CD14-positive monocyte (primary cell): ENCODE measurements at regions not wholly inside any gene's neighbourhood (a gene's known extent, or its start where the extent isn't known, plus 50 kb on each side); places are given as distances from the start of the nearest gene placed in this dataset.

Source experiments
- DNase-seq, 3 donors: peaks; one replicate each; pipeline ENCODE4 v3.0.0-alpha.2; 2011 to 2022
- H2AFZ ChIP-seq: 2 replicates; pipeline ENCODE4 v1.6.0; 2012; ENCODE audit warnings: mild to moderate bottlenecking, low read depth, low read length, inconsistent platforms; ENCODE audit not compliant: insufficient read depth, poor library complexity, severe bottlenecking
- H3K27ac ChIP-seq, 2 donors: 1 replicate in 1 of 2; 2 replicates in 1 of 2; pipeline ENCODE4 v1.5.1; 2012 to 2013; ENCODE audit warnings: low read length in 2 of 2, control low read depth in 1 of 2, inconsistent platforms in 1 of 2, low read depth in 1 of 2, mild to moderate bottlenecking in 1 of 2
- H3K27me3 ChIP-seq, 2 donors: one replicate each; pipeline versions ENCODE4 v1.6.0 to v1.6.1; 2011 to 2013; ENCODE audit warnings: low read length in 2 of 2; ENCODE audit not compliant: control insufficient read depth in 2 of 2, insufficient read depth in 2 of 2
- H3K36me3 ChIP-seq, 2 donors: replicated peaks in 1 of 2; 1 replicate in 1 of 2; 2 replicates in 1 of 2; pipeline versions ENCODE4 v1.5.1 to v1.6.1; 2012 to 2013; ENCODE audit warnings: low read length in 2 of 2, control low read depth in 1 of 2, inconsistent platforms in 1 of 2, mild to moderate bottlenecking in 1 of 2; ENCODE audit not compliant: insufficient read depth in 2 of 2, control insufficient read depth in 1 of 2
- H3K4me1 ChIP-seq, 2 donors: 1 replicate in 1 of 2; 2 replicates in 1 of 2; pipeline versions ENCODE4 v1.5.1 to v1.6.1; 2012 to 2013; ENCODE audit warnings: low read length in 2 of 2, control low read depth in 1 of 2, inconsistent platforms in 1 of 2, mild to moderate bottlenecking in 1 of 2, moderate library complexity in 1 of 2; ENCODE audit not compliant: insufficient read depth in 2 of 2, control insufficient read depth in 1 of 2
- H3K4me2 ChIP-seq: replicated peaks from 2 replicates; pipeline ENCODE3; 2012; ENCODE audit warnings: low read length, moderate library complexity, mild to moderate bottlenecking; ENCODE audit not compliant: poor library complexity, severe bottlenecking; ENCODE audit errors: extremely low read depth
- H3K4me3 ChIP-seq, 3 experiments: fragments of 200-600 bp in 1 of 3; sonication (generic) in 1 of 3; replicated peaks in 1 of 3; 1 replicate in 2 of 3; 2 replicates in 1 of 3; pipeline ENCODE4 v1.5.1; 2011 to 2013; ENCODE audit warnings: low read length in 3 of 3, mild to moderate bottlenecking in 3 of 3, control low read depth in 2 of 3, low read depth in 2 of 3, inconsistent platforms in 1 of 3, moderate library complexity in 1 of 3
- H3K79me2 ChIP-seq: 2 replicates; pipeline ENCODE4 v1.6.0; 2012; ENCODE audit warnings: mild to moderate bottlenecking, control low read depth, inconsistent platforms, low read length, moderate library complexity; ENCODE audit not compliant: insufficient read depth
- H3K9ac ChIP-seq: 2 replicates; pipeline ENCODE4 v1.6.0; 2017; ENCODE audit warnings: low read length, mild to moderate bottlenecking; ENCODE audit not compliant: insufficient read depth, poor library complexity, severe bottlenecking
- H3K9me3 ChIP-seq, 2 donors: replicated peaks in 1 of 2; 1 replicate in 1 of 2; 2 replicates in 1 of 2; pipeline versions ENCODE4 v1.5.1 to v1.6.1; 2012 to 2013; ENCODE audit warnings: low read length in 2 of 2, control low read depth in 1 of 2; ENCODE audit not compliant: control insufficient read depth in 1 of 2, insufficient read depth in 1 of 2
- H4K20me1 ChIP-seq: 2 replicates; pipeline ENCODE4 v1.6.0; 2012; ENCODE audit warnings: mild to moderate bottlenecking, low read length, control low read depth, moderate library complexity; ENCODE audit not compliant: insufficient read depth
- H3K27ac Mint-ChIP-seq, 7 donors: one replicate each; pipeline ENCODE4 v1.8.0; 2020; ENCODE audit warnings: mild to moderate bottlenecking in 7 of 7, mixed read lengths in 7 of 7, moderate library complexity in 6 of 7, inconsistent platforms in 2 of 7
- H3K27me3 Mint-ChIP-seq, 3 donors: one replicate each; pipeline ENCODE4 v1.8.0; 2021 to 2022; ENCODE audit warnings: low read depth in 3 of 3, mild to moderate bottlenecking in 3 of 3, mixed read lengths in 3 of 3, moderate library complexity in 3 of 3, inconsistent platforms in 1 of 3
- H3K36me3 Mint-ChIP-seq, 2 donors: one replicate each; pipeline ENCODE4 v1.8.0; 2020; ENCODE audit warnings: mixed read lengths in 2 of 2, inconsistent platforms in 1 of 2, mild to moderate bottlenecking in 1 of 2
- H3K4me1 Mint-ChIP-seq: one replicate; pipeline ENCODE4 v1.8.0; 2020; ENCODE audit warnings: mild to moderate bottlenecking, mixed read lengths
- H3K4me3 Mint-ChIP-seq, 2 donors: one replicate each; pipeline ENCODE4 v1.8.0; 2020; ENCODE audit warnings: mild to moderate bottlenecking in 2 of 2, mixed read lengths in 2 of 2, moderate library complexity in 1 of 2
- H3K9me3 Mint-ChIP-seq, 7 donors: one replicate each; pipeline ENCODE4 v1.8.0; 2020 to 2022; ENCODE audit warnings: mixed read lengths in 7 of 7, mild to moderate bottlenecking in 6 of 7, moderate library complexity in 6 of 7, inconsistent platforms in 2 of 7
- WGBS: methylation state at CpG from one replicate; pipeline ENCODE4 v1.1.5; 2013; ENCODE audit warnings: missing lambda C conversion rate; ENCODE audit not compliant: insufficient coverage; 5-methylcytosine and 5-hydroxymethylcytosine counted together
- intact Hi-C, 2 donors: fragments of 100-400 bp; cut with micrococcal nuclease; formaldehyde crosslinking; loops; one replicate each; pipeline versions ENCODE4 v1.15.0 to v1.15.1; 2023
- TF ChIP-seq, protein P1 (sequence below): fragments of 200-600 bp; IDR thresholded peaks from one replicate; pipeline ENCODE4 v1.8.0; 2022; ENCODE audit warnings: antibody characterized with exemption, mild to moderate bottlenecking

DNA sequence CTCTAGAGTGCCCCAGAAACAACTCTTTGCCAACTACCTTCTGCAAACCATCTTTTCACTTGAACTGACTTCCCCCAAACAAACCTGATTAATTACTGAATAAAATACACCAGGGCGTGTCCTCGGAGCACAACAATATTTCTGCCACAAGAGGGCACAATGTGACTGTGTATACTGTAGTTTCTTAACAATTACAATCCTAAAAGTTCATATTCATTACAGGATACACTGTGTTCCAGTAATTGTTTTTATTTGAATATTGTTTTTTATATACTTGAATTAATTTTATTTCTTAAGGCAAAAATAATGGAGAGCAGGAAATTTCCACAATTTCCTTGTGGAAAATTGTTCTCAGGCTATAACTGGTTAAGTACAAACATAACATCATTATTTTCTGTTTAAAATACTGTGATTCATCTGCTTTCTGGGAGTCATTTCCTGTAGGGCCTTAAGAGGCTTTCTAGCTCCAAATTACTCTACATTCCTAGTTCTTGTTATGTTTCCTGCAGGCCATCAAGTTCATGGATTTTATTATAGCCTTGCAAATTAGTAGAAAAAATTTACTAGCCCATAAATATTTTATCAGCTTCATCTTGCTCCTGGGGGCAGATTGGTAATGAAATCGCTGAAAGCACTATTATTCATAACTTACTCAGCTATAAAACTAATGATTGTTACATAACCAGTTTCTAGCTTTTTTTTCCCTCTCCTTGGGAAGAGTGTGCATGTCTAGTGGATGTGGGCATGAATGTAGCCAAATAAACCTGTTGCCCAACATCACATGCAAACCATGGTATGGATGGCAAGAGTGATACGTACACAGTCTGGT is 51.9 kb upstream of the SLC22A16 start:
- no peak overlapping the region for H3K27ac Mint-ChIP-seq
- H3K4me1 Mint-ChIP-seq: peaks cover 18% of the 10 kb centered on the region
- H3K36me3 Mint-ChIP-seq: peaks cover 0 to 3% of the 10 kb centered on the region in 2 donors
- H3K9me3 Mint-ChIP-seq: peaks cover 0 to 5% (median 0%) of the 10 kb centered on the region in 7 donors
- no peaks in the 10 kb centered on the region for H3K79me2 ChIP-seq
- H2AFZ ChIP-seq: no peak overlapping the region
- TF ChIP-seq, protein P1, sequence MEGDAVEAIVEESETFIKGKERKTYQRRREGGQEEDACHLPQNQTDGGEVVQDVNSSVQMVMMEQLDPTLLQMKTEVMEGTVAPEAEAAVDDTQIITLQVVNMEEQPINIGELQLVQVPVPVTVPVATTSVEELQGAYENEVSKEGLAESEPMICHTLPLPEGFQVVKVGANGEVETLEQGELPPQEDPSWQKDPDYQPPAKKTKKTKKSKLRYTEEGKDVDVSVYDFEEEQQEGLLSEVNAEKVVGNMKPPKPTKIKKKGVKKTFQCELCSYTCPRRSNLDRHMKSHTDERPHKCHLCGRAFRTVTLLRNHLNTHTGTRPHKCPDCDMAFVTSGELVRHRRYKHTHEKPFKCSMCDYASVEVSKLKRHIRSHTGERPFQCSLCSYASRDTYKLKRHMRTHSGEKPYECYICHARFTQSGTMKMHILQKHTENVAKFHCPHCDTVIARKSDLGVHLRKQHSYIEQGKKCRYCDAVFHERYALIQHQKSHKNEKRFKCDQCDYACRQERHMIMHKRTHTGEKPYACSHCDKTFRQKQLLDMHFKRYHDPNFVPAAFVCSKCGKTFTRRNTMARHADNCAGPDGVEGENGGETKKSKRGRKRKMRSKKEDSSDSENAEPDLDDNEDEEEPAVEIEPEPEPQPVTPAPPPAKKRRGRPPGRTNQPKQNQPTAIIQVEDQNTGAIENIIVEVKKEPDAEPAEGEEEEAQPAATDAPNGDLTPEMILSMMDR: peak; percentile 88
- no peak overlapping the region for H3K4me3 Mint-ChIP-seq
- H3K4me1 ChIP-seq: peaks cover 3 to 7% of the 10 kb centered on the region in 2 donors
- H3K4me3 ChIP-seq: no peak overlapping the region
- peaks cover 0 to 2% of the 10 kb centered on the region in 2 donors for H3K9me3 ChIP-seq
- no peak overlapping the region for H3K4me2 ChIP-seq
- peaks cover 0 to 2% (median 0%) of the 10 kb centered on the region in 3 donors for H3K27me3 Mint-ChIP-seq
- peak; percentile 44 to 64 (median 55) for DNase-seq
- no peaks in the 10 kb centered on the region for H4K20me1 ChIP-seq
- H3K36me3 ChIP-seq: no peaks in the 10 kb centered on the region
- no CpG with 5 or more reads among the region's 4 CpGs for WGBS
- no peaks in the 10 kb centered on the region for H3K27me3 ChIP-seq
- intact Hi-C loops: loop anchor here in 1 of 2 donors (10.0 kb wide), 2 partner anchors 416 to 476 kb away; no protein-coding TSS in a partner anchor
- no peak overlapping the region for H3K27ac ChIP-seq
- H3K9ac ChIP-seq: no peak overlapping the region

DNA sequence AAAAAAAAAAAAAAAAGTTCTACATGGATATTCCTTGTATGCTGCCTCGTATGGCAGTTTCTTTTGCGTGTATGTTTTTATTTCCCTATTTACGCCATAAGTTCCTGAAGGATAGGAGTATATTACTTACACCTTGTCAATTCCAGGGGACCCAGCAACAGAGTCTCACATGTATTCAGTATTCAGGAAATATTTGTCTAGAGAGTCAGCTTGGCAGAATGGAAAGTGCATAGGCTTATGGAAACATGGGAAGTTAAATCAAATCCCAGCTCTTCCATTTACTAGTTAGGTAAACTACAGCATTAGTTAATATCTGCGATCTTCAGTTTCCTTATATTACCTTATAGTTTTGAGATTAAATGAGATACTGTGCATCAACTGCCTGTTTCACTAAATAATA is 51.1 kb upstream of the SLC22A16 start:
- Histone ChIP-seq H3K4me3 (no peak overlapping the region), H3K9ac (no peak overlapping the region), H3K27ac (no peak overlapping the region), H3K27me3 (no peaks in the 10 kb centered on the region), H3K4me1 (peaks cover 3 to 7% of the 10 kb centered on the region in 2 donors), H3K79me2 (no peaks in the 10 kb centered on the region), H2AFZ (no peak overlapping the region), H4K20me1 (no peaks in the 10 kb centered on the region), H3K4me2 (no peak overlapping the region), H3K36me3 (no peaks in the 10 kb centered on the region), H3K9me3 (peaks cover 0 to 3% of the 10 kb centered on the region in 2 donors)
- peaks cover 18% of the 10 kb centered on the region for H3K4me1 Mint-ChIP-seq
- H3K27me3 Mint-ChIP-seq: peaks cover 0 to 2% (median 0%) of the 10 kb centered on the region in 3 donors
- intact Hi-C loops: loop anchor here in 1 of 2 donors (10.0 kb wide), 2 partner anchors 417 to 477 kb away; no protein-coding TSS in a partner anchor
- no peak overlapping the region for H3K4me3 Mint-ChIP-seq
- TF ChIP-seq, protein P1: no peak
- no peak overlapping the region for H3K27ac Mint-ChIP-seq
- no peak for DNase-seq
- peaks cover 0 to 3% of the 10 kb centered on the region in 2 donors for H3K36me3 Mint-ChIP-seq
- WGBS: no CpG with 5 or more reads among the region's 4 CpGs
- H3K9me3 Mint-ChIP-seq: peaks cover 0 to 5% (median 0%) of the 10 kb centered on the region in 7 donors
